Activated CD4-positive, alpha-beta T cell treated with anti-CD3 and anti-CD28 coated beads, Interleukin-2, Interleukin-6, amounts not matched to agents 100 ng/mL and 50 ng/mL, durations not matched to agents 16 hours and 8 hours (primary cell): ENCODE measurements at regions not wholly inside any gene's neighbourhood (a gene's known extent, or its start where the extent isn't known, plus 50 kb on each side); places are given as distances from the start of the nearest gene placed in this dataset.
"Not testable (repeated sequence)": the region's sequence is repeated elsewhere in the genome, so short reads cannot be mapped to it uniquely, and the experiment has no call there.

Experiments used
- DNase-seq: peaks from one replicate; pipeline ENCODE4 v3.0.0-alpha.2; 2020

- no peak for DNase-seq
Measured at GRCh38 chr13:69649063-69649392, 458.6 kb upstream of the ATXN8OS start.

- DNase-seq: no peak
Measured at GRCh38 chr13:69648340-69649062, 459.1 kb upstream of the ATXN8OS start.

GRCh38 chr13:69644447-69644846, 463.2 kb upstream of the ATXN8OS start:
- DNase-seq: no peak

- no peak for DNase-seq
Measured at GRCh38 chr13:69641773-69642172, 465.9 kb upstream of the ATXN8OS start.

- DNase-seq: no peak
Measured at GRCh38 chr13:69633044-69633443, 474.6 kb upstream of the ATXN8OS start.

- DNase-seq: no peak
Measured at GRCh38 chr13:69623973-69624372, 483.7 kb upstream of the ATXN8OS start.

- DNase-seq: no peak
Measured at GRCh38 chr13:69619651-69620050, 488.0 kb upstream of the ATXN8OS start.

- DNase-seq: no peak
Measured at GRCh38 chr13:69618838-69619237, 488.8 kb upstream of the ATXN8OS start.

GRCh38 chr13:69618393-69618792, 489.2 kb upstream of the ATXN8OS start:
- no peak for DNase-seq

GRCh38 chr13:69617587-69617986, 490.0 kb upstream of the ATXN8OS start:
- no peak for DNase-seq

- no peak for DNase-seq
Measured at GRCh38 chr13:69616396-69616795, 491.2 kb upstream of the ATXN8OS start.

- not testable (repeated sequence) for DNase-seq
Measured at GRCh38 chr13:69615055-69615454, 492.6 kb upstream of the ATXN8OS start.

- DNase-seq: no peak
Measured at GRCh38 chr13:69604698-69605097, 502.9 kb upstream of the ATXN8OS start.

- DNase-seq: no peak
Measured at GRCh38 chr13:69603144-69603853, 504.3 kb upstream of the ATXN8OS start.

- no peak for DNase-seq
Measured at GRCh38 chr13:69601661-69602060, 506.0 kb upstream of the ATXN8OS start.

- no peak for DNase-seq
Measured at GRCh38 chr13:69600811-69601210, 506.8 kb upstream of the ATXN8OS start.

- DNase-seq: no peak
Measured at GRCh38 chr13:69597088-69597487, 510.5 kb upstream of the ATXN8OS start.

GRCh38 chr13:69595181-69595580, 512.4 kb upstream of the ATXN8OS start:
- no peak for DNase-seq

GRCh38 chr13:69591437-69591836, 516.2 kb upstream of the ATXN8OS start:
- no peak for DNase-seq

- DNase-seq: no peak
Measured at GRCh38 chr13:69589531-69590235, 517.9 kb upstream of the ATXN8OS start.

- DNase-seq: no peak
Measured at GRCh38 chr13:69585656-69586055, 522.0 kb upstream of the ATXN8OS start.

GRCh38 chr13:69580255-69580654, 527.4 kb upstream of the ATXN8OS start:
- no peak for DNase-seq

GRCh38 chr13:69579351-69579750, 528.3 kb upstream of the ATXN8OS start:
- DNase-seq: no peak
